Stimulated activated CD8-positive, alpha-beta memory T cell treated with anti-CD3 and anti-CD28 coated beads, Interleukin-4, amount 100 ng/mL, for 4 hours (primary cell): ENCODE measurements at regions not wholly inside any gene's neighbourhood (a gene's known extent, or its start where the extent isn't known, plus 50 kb on each side); places are given as distances from the start of the nearest gene placed in this dataset.

Source experiments
- DNase-seq, 2 donors: peaks; one replicate each; pipeline ENCODE4 v3.0.0-alpha.2; 2020; ENCODE audit warnings: low read depth in 2 of 2, low spot score in 1 of 2

DNA sequence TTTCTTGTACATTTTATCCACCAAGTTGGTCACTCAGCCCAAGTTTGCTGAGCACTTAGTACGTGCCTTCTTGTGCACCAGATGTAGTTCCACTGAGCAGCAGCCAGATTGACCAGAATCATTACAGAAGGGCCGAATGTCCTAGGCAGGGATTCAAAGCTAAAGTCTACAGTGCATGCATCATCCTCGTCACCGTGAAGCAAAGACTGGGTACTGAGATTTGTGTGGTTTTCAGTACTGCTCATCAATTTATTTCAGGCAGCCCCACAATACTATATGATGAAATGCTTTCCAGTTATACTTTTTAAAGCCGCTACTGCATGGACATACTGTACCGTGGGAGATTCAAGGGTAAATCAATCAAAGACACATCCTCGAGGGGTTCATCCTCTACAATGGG lies 227.0 kb downstream of the ARRDC4 start:
- DNase-seq = no peak

DNA sequence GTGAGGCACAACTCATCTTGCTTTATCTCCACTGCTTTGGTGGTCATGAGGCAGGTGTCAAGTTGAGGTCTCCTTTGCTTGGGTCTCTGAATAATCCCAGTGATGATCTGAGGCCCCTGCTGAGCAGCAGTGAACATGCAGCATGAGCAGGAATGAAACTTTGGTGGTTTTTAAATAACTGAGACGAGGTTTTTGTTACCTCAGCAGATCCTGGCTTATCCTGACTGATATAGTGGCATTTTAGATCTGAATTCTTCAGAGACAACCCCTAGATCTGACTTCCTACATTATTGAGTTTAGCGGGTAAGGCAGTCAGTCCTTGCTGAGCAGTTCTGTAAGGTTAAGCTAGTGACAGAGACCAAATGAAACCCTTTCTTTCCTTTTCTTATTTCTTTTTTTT lies 230.4 kb downstream of the ARRDC4 start:
- DNase-seq = no peak

DNA sequence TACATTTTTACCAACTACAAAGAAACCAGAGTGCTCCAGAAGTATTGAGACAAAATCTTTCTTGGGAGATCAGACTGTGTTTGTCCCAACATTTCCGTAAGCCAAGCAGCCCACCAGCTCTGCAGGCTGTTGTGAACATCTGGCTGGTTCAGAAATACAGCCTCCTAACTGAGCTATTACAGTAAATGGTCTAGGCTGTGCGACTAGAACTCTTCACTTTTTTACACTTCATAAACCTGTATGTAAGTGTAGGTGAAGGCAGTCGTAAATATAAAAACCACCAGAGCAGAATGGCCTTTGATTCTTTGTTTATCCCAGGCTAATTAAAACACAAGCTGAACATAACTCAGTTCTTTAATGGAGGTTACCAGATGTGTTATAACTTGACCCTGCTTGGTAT lies 235.3 kb downstream of the ARRDC4 start:
- DNase-seq = no peak

- DNase-seq = no peak
Measured at GRCh38 chr15:98196371-98196770, 235.9 kb downstream of the ARRDC4 start.

DNA sequence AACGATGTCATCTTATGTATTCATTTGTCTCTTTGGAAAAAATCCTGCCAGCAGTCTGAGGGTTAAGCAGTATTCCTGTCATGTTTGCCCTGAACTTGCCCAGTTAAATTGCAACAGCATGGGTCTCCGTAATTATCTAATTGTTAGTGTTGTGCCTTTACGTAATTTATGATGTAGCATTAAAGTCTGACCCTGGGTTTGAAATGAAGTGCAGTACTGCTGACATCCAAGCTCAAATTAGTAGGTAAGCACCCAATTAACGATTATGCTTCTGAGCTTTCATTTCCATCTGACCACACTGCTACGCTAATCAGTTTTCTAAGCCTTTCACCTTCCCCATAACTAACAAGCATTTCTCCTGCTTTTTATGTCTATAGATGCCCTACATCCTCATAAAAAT lies 241.8 kb downstream of the ARRDC4 start:
- DNase-seq = no peak

DNA sequence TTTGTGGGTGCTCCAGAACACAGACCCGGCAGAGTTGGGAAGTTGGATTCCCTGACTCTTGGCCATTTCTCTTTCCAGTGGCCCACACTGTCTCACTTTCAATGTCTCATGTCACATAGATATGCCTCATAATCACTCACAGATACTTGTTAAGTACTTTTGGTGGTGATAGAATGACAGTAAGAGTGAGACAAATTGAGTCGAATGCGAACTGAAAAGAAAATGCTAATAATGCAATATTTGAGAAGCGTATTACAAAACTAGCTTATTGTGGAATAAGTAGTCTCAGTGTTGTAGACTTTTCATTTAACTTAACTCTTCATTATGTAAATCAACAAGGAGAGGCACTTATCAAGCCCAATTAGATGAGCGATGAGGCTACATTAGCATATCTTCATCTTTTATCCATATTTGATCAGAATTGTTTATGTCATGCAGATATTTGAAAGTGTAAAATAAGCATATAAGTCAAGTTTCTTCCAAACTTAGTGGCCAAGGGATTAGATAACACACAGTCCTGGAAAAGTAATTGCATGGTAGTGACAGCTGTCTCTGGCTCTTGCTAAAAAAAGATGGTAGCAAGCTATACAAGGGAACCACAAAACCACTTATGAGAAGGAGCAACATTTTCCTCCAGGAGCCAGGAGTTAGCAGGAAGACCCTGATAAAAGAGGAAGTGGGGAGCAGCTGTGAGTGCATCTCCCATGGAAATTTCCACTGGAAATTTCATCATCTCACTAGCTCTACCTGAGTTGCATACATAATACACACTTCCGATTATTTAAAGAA lies 243.6 kb downstream of the ARRDC4 start:
- no peak for DNase-seq

DNA sequence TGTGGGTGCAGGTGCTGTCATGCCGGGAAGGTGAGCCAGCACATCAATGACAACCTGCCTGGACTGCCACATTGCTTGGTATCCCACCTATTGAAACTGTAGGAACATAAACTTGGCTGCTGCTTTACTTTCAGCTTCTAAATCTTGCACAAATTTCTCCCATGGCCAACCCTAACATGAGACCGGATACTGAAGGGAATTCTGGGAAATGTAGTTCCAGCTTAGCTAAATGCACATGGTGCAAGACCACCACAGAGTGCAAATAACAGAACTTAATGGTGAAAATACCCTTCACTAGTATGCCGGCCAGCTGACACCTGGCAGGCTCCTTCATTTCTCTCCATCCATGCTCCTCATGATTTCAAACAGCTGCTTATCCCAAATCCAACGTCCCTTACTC lies 247.4 kb downstream of the ARRDC4 start:
- DNase-seq = no peak

- DNase-seq = no peak
Measured at GRCh38 chr15:98213346-98213979, 253.0 kb downstream of the ARRDC4 start.

DNA sequence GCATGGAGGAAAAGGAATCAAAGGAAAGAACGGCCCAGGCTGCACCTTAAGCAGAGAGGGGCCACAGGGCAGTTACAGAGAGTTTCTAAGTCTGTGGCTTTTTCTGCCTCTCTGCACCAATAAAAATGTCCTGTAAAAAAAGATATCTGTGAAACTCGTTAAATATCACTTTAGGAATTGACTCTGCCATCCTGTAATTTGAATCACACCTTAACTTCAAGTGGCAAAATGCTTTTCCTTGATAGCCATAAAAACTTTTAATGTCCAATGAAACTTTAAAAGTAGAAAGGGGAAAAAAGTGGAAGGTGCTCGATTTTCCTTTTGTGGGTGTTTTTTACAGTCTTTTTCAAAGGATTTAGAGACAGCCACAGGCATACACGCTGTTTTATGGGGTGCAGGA lies 255.7 kb downstream of the ARRDC4 start:
- no peak for DNase-seq

GRCh38 chr15:98217356-98217755 lies 256.9 kb downstream of the ARRDC4 start:
- DNase-seq = no peak

DNA sequence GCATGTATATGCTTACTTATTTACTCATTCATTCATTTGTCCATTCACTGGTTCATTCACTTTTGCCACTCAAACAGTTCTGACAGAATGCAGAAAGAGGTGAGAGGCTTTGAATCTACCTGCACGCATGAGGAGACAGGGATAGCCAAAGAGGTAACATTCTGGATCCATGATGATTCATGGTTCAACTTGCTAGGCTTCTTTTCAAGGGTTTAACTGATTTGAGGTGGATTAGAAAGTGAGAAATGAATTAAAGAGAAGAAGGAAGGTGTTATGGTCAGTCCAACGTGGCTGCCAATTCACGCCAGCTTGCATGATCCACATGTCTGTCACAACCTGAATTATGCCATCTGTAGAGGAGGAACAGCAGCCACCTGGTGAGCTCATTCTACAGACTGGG lies 260.6 kb downstream of the ARRDC4 start:
- no peak for DNase-seq

DNA sequence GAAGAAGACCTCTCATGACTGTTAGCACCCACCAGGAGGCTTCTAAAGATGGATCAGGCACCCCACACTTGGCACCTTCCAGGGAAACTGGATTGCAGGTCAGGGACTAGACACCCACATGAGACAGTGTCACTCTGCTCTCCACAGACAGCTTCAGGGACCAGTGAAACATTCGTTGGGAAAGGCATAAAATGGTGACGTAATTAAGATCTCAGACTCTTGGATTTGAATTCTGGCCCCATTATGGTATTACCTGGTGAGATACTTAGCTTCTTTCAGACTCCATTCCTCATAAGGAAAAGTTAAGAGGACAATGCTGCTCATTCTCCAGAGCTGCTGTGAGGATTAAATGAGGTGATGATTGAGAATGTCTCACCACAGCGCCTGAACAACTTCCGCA lies 261.1 kb downstream of the ARRDC4 start:
- no peak for DNase-seq

- no peak for DNase-seq
Measured at GRCh38 chr15:98226149-98226548, 265.6 kb downstream of the ARRDC4 start.

DNA sequence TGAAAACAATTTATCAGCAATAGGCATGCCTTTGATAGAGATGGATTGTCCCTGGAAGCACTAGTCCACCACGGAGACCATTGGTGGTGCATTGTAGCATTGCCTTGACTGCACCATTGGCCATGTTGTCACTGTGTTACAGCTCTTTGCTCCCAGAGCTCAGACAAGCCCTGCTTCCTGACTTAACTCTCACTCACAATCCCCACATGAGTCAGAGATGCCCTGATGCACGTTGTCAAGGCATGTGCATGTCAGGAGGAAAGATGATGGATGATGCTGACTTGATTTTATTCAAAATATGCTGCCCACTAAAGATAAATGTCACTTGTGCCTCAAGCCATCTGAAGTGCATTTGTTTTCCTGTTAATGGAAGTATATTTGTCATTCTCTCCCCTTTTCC lies 266.1 kb downstream of the ARRDC4 start:
- no peak for DNase-seq

DNA sequence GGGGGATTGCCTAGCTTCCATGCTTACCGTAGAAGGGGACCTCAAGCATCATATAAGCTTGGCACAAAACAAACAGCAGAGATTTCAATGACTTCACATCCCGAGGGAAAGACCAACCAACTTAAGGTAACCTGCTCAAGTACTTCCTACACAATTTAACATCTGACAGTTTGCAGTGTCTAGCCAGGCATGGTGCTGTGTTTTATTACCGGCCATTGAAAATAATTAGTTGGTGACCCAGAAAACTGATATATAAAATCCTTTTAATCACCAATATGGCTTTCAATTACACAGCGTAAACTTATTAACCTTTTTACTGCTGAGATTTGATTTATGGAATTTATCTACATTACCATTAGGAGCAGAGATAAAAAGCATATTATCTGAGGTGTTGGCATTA lies 268.3 kb downstream of the ARRDC4 start:
- DNase-seq = no peak

DNA sequence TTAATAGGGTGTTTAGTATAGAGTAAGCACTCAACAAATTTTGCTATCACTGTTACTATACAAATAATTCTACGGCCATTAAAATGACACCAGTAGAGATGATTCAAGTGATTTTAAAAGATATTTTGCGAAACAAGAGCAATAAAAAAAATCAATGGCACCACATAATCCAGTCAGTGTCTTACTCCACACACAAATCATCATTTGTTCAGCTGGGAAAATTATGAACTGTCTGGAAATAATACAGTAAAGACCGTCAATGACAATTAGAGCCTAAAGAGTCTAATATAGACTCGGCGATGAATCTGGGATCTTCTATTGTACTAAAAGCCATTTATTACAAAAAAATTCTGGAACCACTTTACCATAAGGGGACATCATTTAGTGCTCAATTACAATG lies 270.5 kb downstream of the ARRDC4 start:
- no peak for DNase-seq

GRCh38 chr15:98231696-98232440 lies 271.4 kb downstream of the ARRDC4 start:
- no peak for DNase-seq

DNA sequence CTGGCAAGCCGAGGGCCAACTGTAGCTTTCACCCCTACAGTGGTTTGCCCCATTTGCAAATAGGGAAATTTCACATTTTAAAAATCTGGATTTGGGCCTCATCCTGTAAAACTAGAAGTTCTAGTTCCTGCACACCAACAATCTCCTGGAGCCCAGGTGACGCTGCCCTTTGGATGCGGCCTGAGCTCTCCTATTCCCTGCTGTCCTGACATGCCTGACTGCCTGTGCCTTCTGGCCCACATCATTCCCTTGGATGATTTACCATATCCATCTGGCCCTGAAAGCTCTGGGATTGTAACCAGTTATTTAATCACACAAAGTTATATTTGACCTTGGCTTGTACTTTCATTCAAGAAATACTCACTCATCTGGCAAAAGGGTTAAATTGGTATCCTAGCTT lies 272.3 kb downstream of the ARRDC4 start:
- no peak for DNase-seq

- DNase-seq = no peak
Measured at GRCh38 chr15:98233873-98234272, 273.4 kb downstream of the ARRDC4 start.

GRCh38 chr15:98240303-98240702 lies 279.8 kb downstream of the ARRDC4 start:
- DNase-seq = no peak

- DNase-seq = no peak
Measured at GRCh38 chr15:98241032-98241554, 280.6 kb downstream of the ARRDC4 start.

GRCh38 chr15:98257290-98257689 lies 296.8 kb downstream of the ARRDC4 start:
- DNase-seq = no peak
